ENCODE measurements at regions not wholly inside any gene's neighbourhood (a gene's known extent, or its start where the extent isn't known, plus 50 kb on each side); places are given as distances from the start of the nearest gene placed in this dataset.
"Not testable (repeated sequence)": the region's sequence is repeated elsewhere in the genome, so short reads cannot be mapped to it uniquely, and the experiment has no call there.

DNA sequence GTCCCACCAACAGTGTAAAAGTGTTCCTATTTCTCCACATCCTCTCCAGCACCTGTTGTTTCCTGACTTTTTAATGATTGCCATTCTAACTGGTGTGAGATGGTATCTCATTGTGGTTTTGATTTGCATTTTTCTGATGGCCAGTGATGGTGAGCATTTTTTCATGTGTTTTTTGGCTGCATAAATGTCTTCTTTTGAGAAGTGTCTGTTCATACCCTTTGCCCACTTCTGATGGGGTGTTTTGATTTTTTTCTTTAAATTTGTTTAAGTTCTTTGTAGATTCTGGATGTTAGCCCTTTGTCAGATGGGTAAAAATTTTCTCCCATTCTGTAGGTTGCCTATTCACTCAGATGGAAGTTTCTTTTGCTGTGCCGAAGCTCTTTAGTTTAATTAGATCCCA lies 183.9 kb downstream of the MSN start:
- not testable (repeated sequence) for H3K36me3 ChIP-seq (ENCODE audit: insufficient read depth, low read length); H3K4me2 ChIP-seq (ENCODE audit: low read length); H2AFZ ChIP-seq (ENCODE audit: low read depth, low read length); H3K27ac ChIP-seq (ENCODE audit: low read depth, low read length); H3K4me1 ChIP-seq (ENCODE audit: insufficient read depth, low read length); H3K4me3 Mint-ChIP-seq (ENCODE audit: unreplicated experiment); FAIRE-seq; H3K27me3 ChIP-seq (ENCODE audit: insufficient read depth, low read length); H3K27me3 Mint-ChIP-seq (ENCODE audit: low read depth, unreplicated experiment); H3K36me3 Mint-ChIP-seq (ENCODE audit: low read depth, unreplicated experiment); H4K20me1 ChIP-seq (ENCODE audit: insufficient read depth, low read length); H3K27ac Mint-ChIP-seq (ENCODE audit: unreplicated experiment); H3K9me3 ChIP-seq (ENCODE audit: insufficient read depth, low read depth, low read length); H3K4me1 Mint-ChIP-seq (ENCODE audit: low read depth, unreplicated experiment); H3K4me3 ChIP-seq (ENCODE audit: insufficient read depth, low read depth, low read length); DNase-seq (ENCODE audit: low read depth); H3K79me2 ChIP-seq (ENCODE audit: insufficient read depth, low read length); H3K9me3 Mint-ChIP-seq (ENCODE audit: unreplicated experiment); H3K9ac ChIP-seq (ENCODE audit: low read length)

DNA sequence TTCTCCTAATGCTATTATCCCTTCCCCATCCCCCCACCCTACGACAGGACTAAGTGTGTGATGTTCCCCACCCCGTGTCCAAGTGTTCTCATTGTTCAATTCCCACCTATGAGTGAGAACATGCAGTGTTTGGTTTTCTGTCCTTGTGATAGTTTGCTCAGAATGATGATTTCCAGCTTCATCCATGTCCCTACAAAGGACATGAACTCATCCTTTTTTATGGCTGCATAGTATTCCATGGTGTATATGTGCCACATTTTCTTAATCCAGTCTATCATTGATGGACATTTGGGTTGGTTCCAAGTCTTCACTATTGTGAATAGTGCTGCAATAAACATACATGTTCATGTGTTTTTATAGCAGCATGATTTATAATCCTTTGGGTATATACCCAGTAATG lies 183.4 kb downstream of the MSN start:
- DNase-seq (ENCODE audit: low read depth); H3K79me2 ChIP-seq (ENCODE audit: insufficient read depth, low read length); H3K9me3 ChIP-seq (ENCODE audit: insufficient read depth, low read depth, low read length); H3K4me2 ChIP-seq (ENCODE audit: low read length); H3K27me3 ChIP-seq (ENCODE audit: insufficient read depth, low read length); H3K4me3 Mint-ChIP-seq (ENCODE audit: unreplicated experiment); H3K27ac Mint-ChIP-seq (ENCODE audit: unreplicated experiment); H3K36me3 ChIP-seq (ENCODE audit: insufficient read depth, low read length); H3K27me3 Mint-ChIP-seq (ENCODE audit: low read depth, unreplicated experiment); H2AFZ ChIP-seq (ENCODE audit: low read depth, low read length); FAIRE-seq; H3K9ac ChIP-seq (ENCODE audit: low read length); H3K27ac ChIP-seq (ENCODE audit: low read depth, low read length); H3K36me3 Mint-ChIP-seq (ENCODE audit: low read depth, unreplicated experiment); H3K4me3 ChIP-seq (ENCODE audit: insufficient read depth, low read depth, low read length); H4K20me1 ChIP-seq (ENCODE audit: insufficient read depth, low read length); H3K4me1 ChIP-seq (ENCODE audit: insufficient read depth, low read length); H3K9me3 Mint-ChIP-seq (ENCODE audit: unreplicated experiment); H3K4me1 Mint-ChIP-seq (ENCODE audit: low read depth, unreplicated experiment): not testable (repeated sequence)

DNA sequence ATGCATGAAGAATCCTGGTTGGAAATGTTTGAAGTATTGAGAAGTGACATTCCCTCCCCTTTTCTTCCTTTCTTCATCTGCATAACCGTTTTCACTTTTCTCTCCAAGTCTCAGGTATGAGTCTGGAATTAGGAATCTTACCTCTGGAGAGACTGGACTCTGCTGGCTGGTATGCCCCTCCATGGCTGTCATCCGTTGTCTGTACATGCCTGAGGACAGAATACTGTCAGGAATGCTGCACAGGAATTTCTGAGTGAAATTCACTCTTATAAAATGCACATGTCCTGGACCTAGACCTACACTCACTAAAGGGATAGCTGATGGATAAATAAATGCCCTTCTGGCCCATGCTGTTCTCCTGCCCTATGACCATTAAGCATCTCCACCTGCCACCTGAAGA lies 179.5 kb downstream of the MSN start:
- Histone ChIP-seq H3K36me3 (ENCODE audit: insufficient read depth, low read length) (no peaks in the 10 kb centered on the region), H3K9ac (ENCODE audit: low read length) (no peak overlapping the region), H3K9me3 (ENCODE audit: insufficient read depth, low read depth, low read length) (no peaks in the 10 kb centered on the region), H4K20me1 (ENCODE audit: insufficient read depth, low read length) (no peaks in the 10 kb centered on the region), H3K4me3 (ENCODE audit: insufficient read depth, low read depth, low read length) (no peak overlapping the region), H2AFZ (ENCODE audit: low read depth, low read length) (no peak overlapping the region), H3K27ac (ENCODE audit: low read depth, low read length) (no peak overlapping the region), H3K79me2 (ENCODE audit: insufficient read depth, low read length) (no peaks in the 10 kb centered on the region), H3K4me2 (ENCODE audit: low read length) (no peak overlapping the region), H3K27me3 (ENCODE audit: insufficient read depth, low read length) (no peaks in the 10 kb centered on the region), H3K4me1 (ENCODE audit: insufficient read depth, low read length) (no peaks in the 10 kb centered on the region)
- FAIRE-seq (no peak), DNase-seq (ENCODE audit: low read depth) (no peak)
- TF ChIP-seq EZH2 (IDR thresholded peaks at IDR 0.05; ENCODE audit: insufficient read depth, low read length), result no peak
- TF ChIP-seq, protein P1, sequence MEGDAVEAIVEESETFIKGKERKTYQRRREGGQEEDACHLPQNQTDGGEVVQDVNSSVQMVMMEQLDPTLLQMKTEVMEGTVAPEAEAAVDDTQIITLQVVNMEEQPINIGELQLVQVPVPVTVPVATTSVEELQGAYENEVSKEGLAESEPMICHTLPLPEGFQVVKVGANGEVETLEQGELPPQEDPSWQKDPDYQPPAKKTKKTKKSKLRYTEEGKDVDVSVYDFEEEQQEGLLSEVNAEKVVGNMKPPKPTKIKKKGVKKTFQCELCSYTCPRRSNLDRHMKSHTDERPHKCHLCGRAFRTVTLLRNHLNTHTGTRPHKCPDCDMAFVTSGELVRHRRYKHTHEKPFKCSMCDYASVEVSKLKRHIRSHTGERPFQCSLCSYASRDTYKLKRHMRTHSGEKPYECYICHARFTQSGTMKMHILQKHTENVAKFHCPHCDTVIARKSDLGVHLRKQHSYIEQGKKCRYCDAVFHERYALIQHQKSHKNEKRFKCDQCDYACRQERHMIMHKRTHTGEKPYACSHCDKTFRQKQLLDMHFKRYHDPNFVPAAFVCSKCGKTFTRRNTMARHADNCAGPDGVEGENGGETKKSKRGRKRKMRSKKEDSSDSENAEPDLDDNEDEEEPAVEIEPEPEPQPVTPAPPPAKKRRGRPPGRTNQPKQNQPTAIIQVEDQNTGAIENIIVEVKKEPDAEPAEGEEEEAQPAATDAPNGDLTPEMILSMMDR (IDR thresholded peaks at IDR 0.05; ENCODE audit: insufficient read depth, low read depth, low read length), result no peak
- H3K4me3 Mint-ChIP-seq (ENCODE audit: unreplicated experiment), result no peak overlapping the region
- H3K27me3 Mint-ChIP-seq (ENCODE audit: low read depth, unreplicated experiment), result peaks cover 2% of the 10 kb centered on the region
- H3K27ac Mint-ChIP-seq (ENCODE audit: unreplicated experiment), result no peak overlapping the region
- H3K9me3 Mint-ChIP-seq (ENCODE audit: unreplicated experiment), result no peaks in the 10 kb centered on the region
- H3K4me1 Mint-ChIP-seq (ENCODE audit: low read depth, unreplicated experiment), result no peaks in the 10 kb centered on the region
- no peaks in the 10 kb centered on the region for H3K36me3 Mint-ChIP-seq (ENCODE audit: low read depth, unreplicated experiment)

DNA sequence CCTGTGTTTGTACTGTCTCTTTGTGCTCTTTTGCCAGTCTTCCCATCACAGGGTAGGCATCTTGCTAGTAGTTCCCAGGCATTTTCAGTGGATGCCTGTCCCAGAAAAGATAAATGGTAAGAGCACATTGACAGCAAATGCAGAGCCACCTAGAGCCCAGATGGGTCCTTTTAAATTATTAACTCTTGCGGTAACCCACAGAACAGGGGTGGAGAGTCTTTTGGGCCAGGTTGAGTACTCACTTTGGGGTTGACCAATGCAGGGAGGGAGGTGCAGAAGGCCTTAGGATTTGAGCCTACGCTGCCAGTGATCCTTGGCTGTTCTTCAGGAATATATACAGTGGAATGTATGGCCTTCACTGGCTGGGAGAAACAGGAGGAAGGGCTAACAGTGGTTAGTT lies 173.8 kb downstream of the MSN start:
- Mint-ChIP-seq H3K36me3 (ENCODE audit: low read depth, unreplicated experiment) (no peaks in the 10 kb centered on the region), H3K27ac (ENCODE audit: unreplicated experiment) (no peak overlapping the region), H3K4me3 (ENCODE audit: unreplicated experiment) (no peak overlapping the region), H3K4me1 (ENCODE audit: low read depth, unreplicated experiment) (no peaks in the 10 kb centered on the region), H3K9me3 (ENCODE audit: unreplicated experiment) (no peaks in the 10 kb centered on the region), H3K27me3 (ENCODE audit: low read depth, unreplicated experiment) (peaks cover 3% of the 10 kb centered on the region)
- no peak overlapping the region for H3K4me2 ChIP-seq (ENCODE audit: low read length)
- no peaks in the 10 kb centered on the region for H4K20me1 ChIP-seq (ENCODE audit: insufficient read depth, low read length)
- H3K27me3 ChIP-seq (ENCODE audit: insufficient read depth, low read length), result no peaks in the 10 kb centered on the region
- no peaks in the 10 kb centered on the region for H3K36me3 ChIP-seq (ENCODE audit: insufficient read depth, low read length)
- H2AFZ ChIP-seq (ENCODE audit: low read depth, low read length), result no peak overlapping the region
- FAIRE-seq (no peak), DNase-seq (ENCODE audit: low read depth) (no peak)
- no peaks in the 10 kb centered on the region for H3K9me3 ChIP-seq (ENCODE audit: insufficient read depth, low read depth, low read length)
- H3K79me2 ChIP-seq (ENCODE audit: insufficient read depth, low read length), result no peaks in the 10 kb centered on the region
- H3K4me1 ChIP-seq (ENCODE audit: insufficient read depth, low read length), result no peaks in the 10 kb centered on the region
- no peak overlapping the region for H3K27ac ChIP-seq (ENCODE audit: low read depth, low read length)
- H3K9ac ChIP-seq (ENCODE audit: low read length), result no peak overlapping the region
- H3K4me3 ChIP-seq (ENCODE audit: insufficient read depth, low read depth, low read length), result no peak overlapping the region
- TF ChIP-seq, protein P1 (IDR thresholded peaks at IDR 0.05; ENCODE audit: insufficient read depth, low read depth, low read length), result no peak
- no peak for TF ChIP-seq EZH2 (IDR thresholded peaks at IDR 0.05; ENCODE audit: insufficient read depth, low read length)
